ENCODE measurements at regions not wholly inside any gene's neighbourhood (a gene's known extent, or its start where the extent isn't known, plus 50 kb on each side); places are given as distances from the start of the nearest gene placed in this dataset.
A peak's percentile ranks its signal among the peaks of the same experiment; 100 is the strongest.

GRCh38 chr11:37110385-37110784, 512.3 kb upstream of the RAG2 start:
- WGBS, 2 donors = 65 to 71% methylated on average over 4 of the region's 4 CpGs
- intact Hi-C loops (cut with DNase I) = no loop called here
- Histone ChIP-seq H3K4me1 (no peaks in the 10 kb centered on the region), H3K4me3 (no peak overlapping the region), H3K36me3 (no peaks in the 10 kb centered on the region), H3K27me3 (peaks cover 0 to 2% (median 0%) of the 10 kb centered on the region in 7 donors), H3K9me3 (no peaks in the 10 kb centered on the region), H3K27ac (no peak overlapping the region)
- no peak for ATAC-seq
- DNase-seq = no peak
- TF ChIP-seq CTCF (IDR thresholded peaks at IDR 0.05) = no peak

- Histone ChIP-seq H3K4me3 (no peak overlapping the region), H3K4me1 (no peaks in the 10 kb centered on the region), H3K9me3 (no peaks in the 10 kb centered on the region), H3K36me3 (no peaks in the 10 kb centered on the region), H3K27ac (no peak overlapping the region), H3K27me3 (peaks cover 0 to 2% (median 0%) of the 10 kb centered on the region in 7 donors)
- no peak for DNase-seq
- ATAC-seq = no peak
- TF ChIP-seq CTCF (IDR thresholded peaks at IDR 0.05) = no peak
- intact Hi-C loops (cut with DNase I) = no loop called here
These were observed 511.2 kb upstream of the RAG2 start for GRCh38 chr11:37109286-37109585.

- Histone ChIP-seq H3K4me1 (no peaks in the 10 kb centered on the region), H3K27ac (no peak overlapping the region), H3K9me3 (no peaks in the 10 kb centered on the region), H3K27me3 (peaks cover 0 to 2% (median 0%) of the 10 kb centered on the region in 7 donors), H3K4me3 (no peak overlapping the region), H3K36me3 (no peaks in the 10 kb centered on the region)
- no peak for TF ChIP-seq CTCF (IDR thresholded peaks at IDR 0.05)
- 41 to 49% methylated on average over 6 of the region's 6 CpGs for WGBS, 2 donors
- no peak for DNase-seq
- intact Hi-C loops (cut with DNase I) = no loop called here
- peak in 1 of 8 donors; percentile 31 for ATAC-seq
These were observed 510.6 kb upstream of the RAG2 start for GRCh38 chr11:37108436-37109285.

- ATAC-seq (no peak), DNase-seq (no peak)
- H3K27ac ChIP-seq = no peak overlapping the region
- H3K9me3 ChIP-seq = peaks cover 0 to 1% (median 0%) of the 10 kb centered on the region in 11 donors
- WGBS, 2 donors = 56% methylated on average over 4 of the region's 4 CpGs
- no peak overlapping the region for H3K4me3 ChIP-seq
- no peak for TF ChIP-seq CTCF (IDR thresholded peaks at IDR 0.05)
- H3K4me1 ChIP-seq = no peaks in the 10 kb centered on the region
- peaks cover 0 to 2% (median 0%) of the 10 kb centered on the region in 7 donors for H3K27me3 ChIP-seq
- intact Hi-C loops (cut with DNase I) = no loop called here
- no peaks in the 10 kb centered on the region for H3K36me3 ChIP-seq
These were observed 509.8 kb upstream of the RAG2 start for GRCh38 chr11:37107831-37108230.

All from heart right ventricle (tissue), 16 donors.